IMR-90 (cell line): ENCODE measurements at regions not wholly inside any gene's neighbourhood (a gene's known extent, or its start where the extent isn't known, plus 50 kb on each side); places are given as distances from the start of the nearest gene placed in this dataset.

Experiments used
- ATAC-seq: fragments of 200-7000 bp; cut with Tn5 transposase; 2 replicates; pipeline ENCODE4 v1.9.1; 2020; ENCODE audit warnings: low read depth, mild to moderate bottlenecking, moderate library complexity
- BruUV-seq: library from RNA; stranded (reverse); fragments of 400-500 nt; replicated peaks from 2 replicates; lab custom pipeline; 2021; lab: Mats Ljungman, UMichigan
- CTCF ChIA-PET: fragments of 300-600 bp; formaldehyde crosslinking; extraction: SDS; loops from one replicate; lab custom pipeline; 2021; ENCODE audit warnings: antibody characterized with exemption; lab: Yijun Ruan, JAX
- POLR2A ChIA-PET: fragments of 300-600 bp; sonication (Branson Sonifier 250); formaldehyde crosslinking; loops from one replicate; lab custom pipeline; 2022; ENCODE audit warnings: antibody characterized with exemption; ENCODE audit not compliant: unreplicated experiment; lab: Charles Lee
- DNase-seq: peaks from one replicate; pipeline ENCODE4 v3.0.0; 2013
- H2AFZ ChIP-seq: replicated peaks from 2 replicates; pipeline ENCODE3; 2013; ENCODE audit warnings: low read length, mild to moderate bottlenecking; ENCODE audit not compliant: poor library complexity
- H2AK5ac ChIP-seq: 2 replicates; pipeline ENCODE4 v1.6.1; 2013; ENCODE audit warnings: low read depth, low read length, inconsistent platforms
- H2AK9ac ChIP-seq: replicated peaks from 2 replicates; pipeline ENCODE3; 2013; ENCODE audit warnings: mild to moderate bottlenecking, low read depth, low read length, moderate library complexity; ENCODE audit not compliant: poor library complexity
- H2BK120ac ChIP-seq: 2 replicates; pipeline ENCODE4 v1.6.1; 2013; ENCODE audit warnings: low read depth, low read length, inconsistent platforms
- H2BK15ac ChIP-seq: 3 replicates; pipeline ENCODE4 v1.6.1; 2013; ENCODE audit warnings: low read depth, low read length, inconsistent platforms
- H2BK20ac ChIP-seq: 2 replicates; pipeline ENCODE4 v1.6.1; 2013; ENCODE audit warnings: low read depth, mild to moderate bottlenecking, inconsistent platforms, low read length, moderate library complexity
- H2BK5ac ChIP-seq: 2 replicates; pipeline ENCODE4 v1.6.1; 2013; ENCODE audit warnings: mild to moderate bottlenecking, low read depth, low read length, inconsistent platforms; ENCODE audit not compliant: poor library complexity, severe bottlenecking
- H3K14ac ChIP-seq: replicated peaks from 2 replicates; pipeline ENCODE4 v1.6.1; 2013; ENCODE audit warnings: low read depth, low read length, inconsistent platforms
- H3K18ac ChIP-seq: 2 replicates; pipeline ENCODE4 v1.6.1; 2013; ENCODE audit warnings: low read depth, low read length, control low read depth
- H3K23ac ChIP-seq: 2 replicates; pipeline ENCODE4 v1.6.1; 2013; ENCODE audit warnings: low read depth, low read length, inconsistent platforms
- H3K27ac ChIP-seq: 2 replicates; pipeline ENCODE4 v1.5.1; 2013; ENCODE audit warnings: mild to moderate bottlenecking, control low read depth, low read length; ENCODE audit not compliant: insufficient read depth
- H3K27me3 ChIP-seq: 2 replicates; pipeline ENCODE4 v1.6.1; 2013; ENCODE audit warnings: low read length; ENCODE audit not compliant: control insufficient read depth, insufficient read depth
- H3K36me3 ChIP-seq: 2 replicates; pipeline ENCODE4 v1.6.1; 2013; ENCODE audit warnings: low read length, mixed read lengths; ENCODE audit not compliant: control insufficient read depth, insufficient read depth
- H3K4ac ChIP-seq: 2 replicates; pipeline ENCODE4 v1.6.1; 2013; ENCODE audit warnings: low read depth, low read length, inconsistent platforms
- H3K4me1 ChIP-seq: 2 replicates; pipeline ENCODE4 v1.6.1; 2013; ENCODE audit warnings: low read length, mixed read lengths; ENCODE audit not compliant: control insufficient read depth, insufficient read depth
- H3K4me2 ChIP-seq: 2 replicates; pipeline ENCODE4 v1.6.1; 2013; ENCODE audit warnings: low read depth, mild to moderate bottlenecking, control low read depth, low read length, moderate library complexity
- H3K4me3 ChIP-seq: 2 replicates; pipeline ENCODE4 v1.5.1; 2013; ENCODE audit warnings: low read depth, mild to moderate bottlenecking, control low read depth, low read length, moderate library complexity; ENCODE audit not compliant: insufficient read depth
- H3K56ac ChIP-seq: 2 replicates; pipeline ENCODE4 v1.6.1; 2013; ENCODE audit warnings: low read length, inconsistent platforms; ENCODE audit not compliant: insufficient read depth; ENCODE audit errors: extremely low read depth
- H3K79me1 ChIP-seq, 2 experiments: 2 replicates each; pipeline ENCODE4 v1.6.1; 2013; ENCODE audit warnings: low read length in 2 of 2, inconsistent platforms in 1 of 2, low read depth in 1 of 2
- H3K9ac ChIP-seq: 2 replicates; pipeline ENCODE4 v1.6.1; 2013; ENCODE audit warnings: low read depth, low read length, control low read depth
- H3K9me1 ChIP-seq: 2 replicates; pipeline ENCODE4 v1.6.1; 2013; ENCODE audit warnings: low read length, inconsistent platforms; ENCODE audit not compliant: insufficient read depth
- H3K9me3 ChIP-seq: 2 replicates; pipeline ENCODE4 v1.6.1; 2013; ENCODE audit warnings: low read length; ENCODE audit not compliant: control insufficient read depth, insufficient read depth
- H4K20me1 ChIP-seq: 2 replicates; pipeline ENCODE4 v1.6.1; 2013; ENCODE audit warnings: low read length, inconsistent platforms; ENCODE audit not compliant: insufficient read depth
- H4K5ac ChIP-seq: 2 replicates; pipeline ENCODE4 v1.6.1; 2013; ENCODE audit warnings: mild to moderate bottlenecking, low read depth, low read length, control low read depth
- H4K8ac ChIP-seq, 2 experiments: 2 replicates each; pipeline ENCODE4 v1.6.1; 2013; ENCODE audit warnings: low read depth in 2 of 2, low read length in 2 of 2, control low read depth in 1 of 2, inconsistent platforms in 1 of 2
- H4K91ac ChIP-seq: 2 replicates; pipeline ENCODE4 v1.6.1; 2013; ENCODE audit warnings: low read depth, low read length, inconsistent platforms; ENCODE audit not compliant: insufficient read depth
- CEBPB ChIP-seq: IDR thresholded peaks from 2 replicates; pipeline ENCODE4 v1.6.1; 2012; ENCODE audit warnings: low read depth, low read length, improper control_type of control experiment
- MAFK ChIP-seq: IDR thresholded peaks from 2 replicates; pipeline ENCODE4 v1.6.1; 2012; ENCODE audit warnings: low read depth, low read length, improper control_type of control experiment
- MXI1 ChIP-seq: IDR thresholded peaks from 2 replicates; pipeline ENCODE4 v1.6.1; 2012; ENCODE audit warnings: low read depth, mild to moderate bottlenecking, low read length, moderate library complexity, borderline replicate concordance
- NFE2L2 ChIP-seq: fragments of 150-350 bp; IDR thresholded peaks from 2 replicates; pipeline ENCODE4 v1.6.1; 2016; ENCODE audit warnings: low read depth, mild to moderate bottlenecking, low read length
- RCOR1 ChIP-seq: IDR thresholded peaks from 2 replicates; pipeline ENCODE4 v1.6.1; 2012; ENCODE audit warnings: mild to moderate bottlenecking, low read length, improper control_type of control experiment; ENCODE audit not compliant: insufficient replicate concordance
- RFX5 ChIP-seq: IDR thresholded peaks from 2 replicates; pipeline ENCODE4 v1.8.0; 2012; ENCODE audit warnings: low read depth, mild to moderate bottlenecking, low read length, moderate library complexity
- SMC3 ChIP-seq: fragments of 150-350 bp; IDR thresholded peaks from 2 replicates; pipeline ENCODE4 v1.6.1; 2016; ENCODE audit warnings: low read depth, mild to moderate bottlenecking, antibody characterized with exemption, low read length, moderate library complexity
- WGBS, 2 experiments: methylation state at CpG; one replicate each; pipeline versions ENCODE4 v1.1.5 to v1.1.7; 2013; ENCODE audit warnings: missing lambda C conversion rate in 2 of 2; ENCODE audit not compliant: insufficient read length in 1 of 2; ENCODE audit errors: extremely low coverage in 2 of 2; 5-methylcytosine and 5-hydroxymethylcytosine counted together
- dilution Hi-C: fragments of 300-500 bp; cut with HindIII; formaldehyde crosslinking; loops from one replicate; pipeline ENCODE4 v1.14.3; 2018; ENCODE audit warnings: low sequenced_read_pairs; ENCODE audit not compliant: unreplicated experiment
- in situ Hi-C: fragments of 300-500 bp; cut with MboI; formaldehyde crosslinking; loops from 3 replicates; pipeline ENCODE4 v1.14.3; 2019; ENCODE audit warnings: low sequenced_read_pairs, inconsistent platforms, mixed read lengths
- intact Hi-C: fragments of 100-400 bp; cut with micrococcal nuclease; formaldehyde crosslinking; loops from 2 replicates; pipeline ENCODE4 v1.10.0; 2022
- TF ChIP-seq, protein P1 (sequence below): fragments of 150-350 bp; IDR thresholded peaks from 2 replicates; pipeline ENCODE4 v1.6.1; 2016; ENCODE audit warnings: low read depth, mild to moderate bottlenecking, low read length, moderate library complexity, borderline replicate concordance
- TF ChIP-seq, protein P2 (sequence below): fragments of 150-350 bp; IDR thresholded peaks from 2 replicates; pipeline ENCODE4 v1.6.1; 2017; ENCODE audit warnings: mild to moderate bottlenecking, antibody characterized with exemption, low read length, low read depth

DNA sequence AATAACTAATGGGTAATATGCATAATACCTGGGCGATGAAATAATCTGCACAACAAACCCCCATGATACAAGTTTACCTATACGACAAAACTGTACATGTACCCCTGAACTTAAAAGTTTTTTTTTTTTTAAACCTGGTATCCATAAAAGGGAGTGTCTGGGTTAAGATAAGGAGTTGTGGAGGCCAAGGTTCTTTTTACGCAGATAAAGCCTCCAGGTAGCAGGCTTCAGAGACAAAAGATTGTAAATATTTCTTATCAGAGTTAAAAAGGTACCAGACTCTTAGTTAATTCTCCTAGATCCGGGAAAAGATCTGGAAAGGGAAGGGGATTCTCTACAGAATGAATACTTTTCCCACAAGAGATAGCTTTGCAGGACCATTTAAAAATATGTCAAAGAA, 259.4 kb upstream of the SSTR1 start:
- Histone ChIP-seq H3K18ac (no peak overlapping the region), H3K9me3 (peaks cover 7% of the 10 kb centered on the region), H2BK120ac (no peak overlapping the region), H3K4me3 (no peak overlapping the region), H3K36me3 (no peaks in the 10 kb centered on the region), H3K4ac (no peak overlapping the region), H3K4me2 (no peak overlapping the region), H3K9me1 (no peaks in the 10 kb centered on the region), H4K8ac (no peak overlapping the region), H3K4me1 (no peaks in the 10 kb centered on the region), H4K20me1 (no peaks in the 10 kb centered on the region), H2BK20ac (no peak overlapping the region), H4K5ac (no peak overlapping the region), H3K9ac (no peak overlapping the region), H3K27me3 (no peaks in the 10 kb centered on the region), H3K14ac (no peak overlapping the region), H2AK9ac (no peak overlapping the region), H3K27ac (no peak overlapping the region), H2AFZ (no peak overlapping the region), H2BK5ac (no peak overlapping the region), H4K91ac (no peak overlapping the region), H2BK15ac (no peak overlapping the region), H3K23ac (no peak overlapping the region), H3K79me1 (no peaks in the 10 kb centered on the region), H3K56ac (no peak overlapping the region), H2AK5ac (no peak overlapping the region)
- dilution Hi-C loops: no loop called here
- no CpG with 5 or more reads among the region's 4 CpGs for WGBS, 2 experiments
- TF ChIP-seq MXI1: no peak
- TF ChIP-seq RFX5: no peak
- no peak for TF ChIP-seq NFE2L2
- no peak for TF ChIP-seq CEBPB
- no peak for TF ChIP-seq SMC3
- TF ChIP-seq, protein P1, sequence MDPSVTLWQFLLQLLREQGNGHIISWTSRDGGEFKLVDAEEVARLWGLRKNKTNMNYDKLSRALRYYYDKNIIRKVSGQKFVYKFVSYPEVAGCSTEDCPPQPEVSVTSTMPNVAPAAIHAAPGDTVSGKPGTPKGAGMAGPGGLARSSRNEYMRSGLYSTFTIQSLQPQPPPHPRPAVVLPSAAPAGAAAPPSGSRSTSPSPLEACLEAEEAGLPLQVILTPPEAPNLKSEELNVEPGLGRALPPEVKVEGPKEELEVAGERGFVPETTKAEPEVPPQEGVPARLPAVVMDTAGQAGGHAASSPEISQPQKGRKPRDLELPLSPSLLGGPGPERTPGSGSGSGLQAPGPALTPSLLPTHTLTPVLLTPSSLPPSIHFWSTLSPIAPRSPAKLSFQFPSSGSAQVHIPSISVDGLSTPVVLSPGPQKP: no peak
- TF ChIP-seq MAFK: no peak
- TF ChIP-seq, protein P2, sequence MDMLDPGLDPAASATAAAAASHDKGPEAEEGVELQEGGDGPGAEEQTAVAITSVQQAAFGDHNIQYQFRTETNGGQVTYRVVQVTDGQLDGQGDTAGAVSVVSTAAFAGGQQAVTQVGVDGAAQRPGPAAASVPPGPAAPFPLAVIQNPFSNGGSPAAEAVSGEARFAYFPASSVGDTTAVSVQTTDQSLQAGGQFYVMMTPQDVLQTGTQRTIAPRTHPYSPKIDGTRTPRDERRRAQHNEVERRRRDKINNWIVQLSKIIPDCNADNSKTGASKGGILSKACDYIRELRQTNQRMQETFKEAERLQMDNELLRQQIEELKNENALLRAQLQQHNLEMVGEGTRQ: no peak
- no peak for TF ChIP-seq RCOR1
- ATAC-seq (no peak), DNase-seq (no peak)
- CTCF ChIA-PET: no interaction called here
- intact Hi-C loops: no loop called here
- in situ Hi-C loops: no loop called here
- POLR2A ChIA-PET: no interaction called here
- no TSS peak for BruUV-seq
